ENCODE measurements at regions not wholly inside any gene's neighbourhood (a gene's known extent, or its start where the extent isn't known, plus 50 kb on each side); places are given as distances from the start of the nearest gene placed in this dataset.
"Not testable (repeated sequence)": the region's sequence is repeated elsewhere in the genome, so short reads cannot be mapped to it uniquely, and the experiment has no call there.

DNA sequence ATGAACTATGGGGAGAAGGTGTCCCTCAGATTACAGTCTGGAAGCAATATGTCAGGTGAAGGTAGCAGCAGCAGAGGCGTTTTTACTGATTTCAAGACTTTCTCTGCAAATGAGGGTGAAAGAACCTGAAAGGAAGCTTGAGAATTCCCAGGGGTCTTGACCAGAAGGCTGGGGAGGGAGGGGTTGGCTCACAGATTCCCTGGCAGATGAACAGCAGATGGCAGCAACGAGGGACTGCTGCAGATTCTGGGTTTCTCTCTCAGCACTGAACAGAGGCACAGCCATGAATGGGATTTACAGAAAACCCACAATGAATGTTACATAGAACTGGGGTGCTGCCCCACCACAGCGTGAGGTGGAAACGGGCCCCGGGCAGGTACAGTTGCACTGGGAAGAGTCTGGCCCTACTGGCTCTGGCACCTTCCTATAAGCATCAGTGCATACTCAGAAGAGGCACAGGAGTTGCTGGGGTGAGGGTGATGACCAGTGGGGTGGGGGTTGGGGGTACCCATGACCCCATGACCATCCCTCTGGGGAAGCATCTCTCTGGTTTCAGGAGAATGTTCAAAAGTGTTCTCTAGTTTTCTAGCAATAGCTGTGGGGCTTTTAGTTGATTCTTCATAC, 317.8 kb downstream of the SH2D4B start:
- DNase-seq (ENCODE audit: low read depth in 2 of 3, low spot score in 1 of 3): no peak

DNA sequence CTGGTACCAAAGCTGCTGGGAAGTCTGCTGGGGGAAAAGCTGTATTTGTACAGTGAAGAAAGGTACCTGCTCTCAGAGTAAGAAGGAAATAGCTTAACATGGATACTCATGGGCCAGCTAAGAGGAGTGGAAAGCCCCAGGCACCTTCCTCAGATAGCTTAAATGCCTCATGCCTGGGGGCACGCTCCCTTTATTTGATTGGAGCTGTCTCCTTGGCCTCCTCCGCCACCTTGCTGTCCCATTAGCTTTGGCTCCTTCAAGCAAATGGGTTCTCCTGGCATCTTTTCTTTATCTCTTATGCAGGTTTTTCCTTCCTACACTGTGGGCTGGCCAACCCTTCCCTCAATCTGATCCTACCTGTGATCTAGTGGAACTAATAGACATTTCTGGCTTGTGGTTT, 318.5 kb downstream of the SH2D4B start:
- no peak for DNase-seq (ENCODE audit: low read depth in 2 of 3, low spot score in 1 of 3)

DNA sequence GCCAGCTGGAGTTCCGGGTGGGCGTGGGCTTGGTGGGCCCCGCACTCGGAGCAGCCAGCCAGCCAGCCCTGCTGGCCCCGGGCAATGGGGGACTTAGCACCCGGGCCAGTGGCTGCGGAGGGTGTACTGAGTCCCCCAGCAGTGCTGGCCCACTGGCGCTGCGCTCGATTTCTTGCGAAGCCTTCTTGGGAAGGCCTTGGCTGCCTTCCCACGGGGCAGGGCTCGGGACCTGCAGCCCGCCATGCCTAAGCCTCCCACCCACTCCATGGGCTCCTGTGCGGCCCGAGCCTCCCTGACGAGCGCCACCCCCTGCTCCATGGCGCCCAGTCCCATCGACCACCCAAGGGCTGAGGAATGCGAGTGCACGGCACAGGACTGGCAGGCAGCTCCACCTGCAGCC, 321.6 kb downstream of the SH2D4B start:
- not testable (repeated sequence) for DNase-seq (ENCODE audit: low read depth in 2 of 3, low spot score in 1 of 3)

DNA sequence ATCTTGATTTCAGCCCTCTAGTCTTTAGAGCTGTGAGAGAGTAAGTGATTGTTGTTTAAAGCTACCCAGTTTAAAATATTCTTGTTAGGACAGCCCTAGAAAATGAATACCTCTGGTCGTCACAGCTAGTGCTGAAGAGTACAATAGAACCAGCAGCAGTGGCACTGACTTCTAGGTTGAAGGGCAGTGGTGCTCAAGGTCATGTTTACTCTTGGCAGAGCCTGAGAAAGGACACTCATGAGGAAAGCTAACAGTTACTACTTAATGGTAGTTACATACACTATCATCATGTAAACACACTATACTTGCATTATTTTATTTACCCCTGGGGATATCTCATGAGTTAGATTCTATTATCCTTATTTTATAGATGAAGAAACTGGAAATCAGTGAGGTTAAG, 323.0 kb downstream of the SH2D4B start:
- no peak for DNase-seq (ENCODE audit: low read depth in 2 of 3, low spot score in 1 of 3)

DNA sequence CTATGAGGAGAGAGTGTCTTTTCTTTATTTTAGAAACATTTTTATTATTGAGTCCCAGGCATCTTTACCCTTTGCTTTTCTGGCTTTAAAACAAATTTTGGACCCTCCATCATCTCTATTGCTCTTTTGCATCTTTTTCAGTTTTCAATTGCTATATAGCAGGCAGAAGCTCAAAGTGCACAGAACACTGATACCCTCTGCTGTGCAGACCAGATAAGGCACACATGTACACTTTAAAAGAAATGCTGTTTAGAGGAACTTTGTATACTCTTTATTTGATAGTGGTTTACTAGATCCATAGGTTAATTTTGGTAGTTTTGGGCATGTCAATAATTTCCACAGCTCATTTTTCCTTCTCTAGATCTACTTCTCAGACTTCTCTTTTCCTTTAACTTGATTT, 324.2 kb downstream of the SH2D4B start:
- DNase-seq (ENCODE audit: low read depth in 2 of 3, low spot score in 1 of 3): no peak

DNA sequence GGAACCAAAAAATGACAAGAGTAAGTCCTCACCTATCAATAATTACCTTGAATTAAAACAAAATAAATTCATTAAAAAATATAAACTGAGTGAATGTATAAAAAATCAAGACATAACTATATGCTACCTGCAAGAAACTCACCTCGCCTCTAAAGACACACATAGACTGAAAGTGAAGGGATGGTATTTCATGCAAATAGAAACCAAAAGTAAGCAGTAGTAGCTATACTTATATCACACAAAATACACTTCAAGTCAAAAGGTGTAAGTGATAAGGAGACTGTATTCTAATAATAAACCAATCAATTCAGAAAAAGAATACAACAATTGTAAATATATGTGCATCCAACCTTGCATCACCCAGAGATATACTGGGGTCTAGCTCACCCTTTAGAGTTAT, 332.6 kb downstream of the SH2D4B start:
- no peak for DNase-seq (ENCODE audit: low read depth in 2 of 3, low spot score in 1 of 3)

DNA sequence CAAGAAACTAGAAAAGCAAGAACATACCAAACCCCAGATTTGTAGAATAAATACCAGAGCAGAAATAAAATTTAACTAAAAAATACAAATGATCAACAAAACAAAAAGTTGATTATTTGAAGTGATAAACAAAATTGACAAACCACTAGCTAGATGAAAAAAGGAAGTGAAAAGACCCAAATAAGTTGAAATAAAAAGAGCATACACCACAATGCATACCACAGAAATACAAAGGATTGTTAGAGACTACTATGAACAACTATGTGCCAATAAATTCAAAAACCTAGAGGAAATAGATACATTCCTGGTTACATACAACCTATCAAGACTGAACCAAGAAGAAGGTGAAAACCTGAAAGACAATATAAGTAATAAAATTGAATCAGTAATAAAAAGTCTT, 333.4 kb downstream of the SH2D4B start:
- DNase-seq (ENCODE audit: low read depth in 2 of 3, low spot score in 1 of 3): no peak

DNA sequence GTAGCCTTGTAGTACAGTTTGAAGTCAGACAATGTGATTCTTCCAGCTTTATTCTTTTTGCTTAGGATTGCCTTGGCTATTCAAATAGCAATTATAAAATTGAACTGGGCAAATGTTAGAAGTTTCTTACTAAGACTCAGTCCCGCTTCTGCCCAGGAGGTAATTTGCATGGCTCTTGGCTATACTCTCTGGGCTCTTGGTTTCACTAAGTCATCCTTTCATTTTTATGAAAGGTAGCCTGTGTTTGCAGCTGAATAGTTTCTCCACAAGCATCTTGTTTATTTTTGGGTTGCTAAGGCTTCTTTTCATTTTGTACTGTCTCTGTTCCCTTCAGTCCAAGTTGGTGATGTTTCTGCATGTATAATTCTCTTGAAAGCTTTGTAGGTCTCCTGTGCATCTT, 340.6 kb downstream of the SH2D4B start:
- DNase-seq (ENCODE audit: low read depth in 2 of 3, low spot score in 1 of 3): no peak

DNA sequence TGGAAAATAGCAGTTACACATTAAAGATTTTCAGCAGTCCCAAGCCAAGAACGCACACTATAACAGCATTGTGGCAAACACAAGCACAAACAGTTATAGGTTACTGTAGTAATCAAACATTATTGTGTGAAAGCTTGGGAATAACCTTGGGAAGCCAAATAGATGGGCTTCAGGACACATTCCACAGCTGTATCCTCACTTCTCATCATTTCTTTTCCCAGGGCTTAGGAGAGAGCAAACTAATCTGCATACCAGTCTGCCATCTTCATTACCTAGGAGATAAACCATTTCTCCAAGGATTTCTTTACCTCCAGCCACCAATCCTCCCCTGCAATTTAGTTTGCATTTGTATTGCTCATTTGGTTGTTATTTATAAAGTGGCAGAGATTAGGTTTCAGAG, 352.4 kb downstream of the SH2D4B start:
- no peak for DNase-seq (ENCODE audit: low read depth in 2 of 3, low spot score in 1 of 3)

DNA sequence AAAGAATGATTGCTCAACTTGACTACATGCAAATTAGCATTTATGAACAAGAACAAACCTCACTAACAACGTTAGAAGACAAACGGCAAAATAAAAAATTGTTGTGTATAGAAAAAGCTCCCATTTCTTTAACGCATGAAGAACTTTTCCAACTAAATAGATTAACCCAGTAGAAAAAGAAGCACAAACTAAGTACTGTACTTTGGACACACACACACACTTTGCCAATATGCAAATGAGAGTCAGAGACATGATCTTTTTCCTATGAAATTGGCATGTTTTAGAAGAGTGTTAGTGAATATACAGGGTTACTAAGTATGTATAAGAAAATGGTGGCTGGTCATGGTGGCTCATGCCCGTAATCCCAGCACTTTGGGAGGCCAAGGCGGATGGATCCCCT, 355.6 kb downstream of the SH2D4B start:
- DNase-seq (ENCODE audit: low read depth in 2 of 3, low spot score in 1 of 3): no peak

DNA sequence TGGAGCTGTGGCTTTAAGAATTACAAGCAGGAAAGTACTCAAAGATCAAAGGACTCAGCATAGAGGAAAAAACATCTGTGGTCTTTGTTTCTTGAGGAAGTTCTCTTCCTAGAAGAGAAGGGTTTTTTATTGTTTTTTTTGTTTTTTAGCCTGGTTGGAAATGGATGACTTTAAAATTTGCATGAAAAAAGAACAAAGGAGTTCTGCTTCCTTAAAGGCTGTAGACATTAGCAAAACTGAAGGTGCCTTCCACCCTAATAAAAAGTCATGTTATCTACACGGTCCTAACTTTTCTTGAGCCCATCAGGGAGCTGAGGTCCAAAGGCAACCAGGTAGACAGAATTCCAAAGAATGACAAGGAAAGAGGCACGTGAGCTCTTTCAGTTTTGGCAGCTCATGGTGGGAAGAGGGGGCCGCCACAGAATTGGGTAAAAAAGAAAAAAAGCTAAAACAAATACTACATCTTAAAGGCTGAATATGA, 356.6 kb downstream of the SH2D4B start:
- no peak for DNase-seq (ENCODE audit: low read depth in 2 of 3, low spot score in 1 of 3)

DNA sequence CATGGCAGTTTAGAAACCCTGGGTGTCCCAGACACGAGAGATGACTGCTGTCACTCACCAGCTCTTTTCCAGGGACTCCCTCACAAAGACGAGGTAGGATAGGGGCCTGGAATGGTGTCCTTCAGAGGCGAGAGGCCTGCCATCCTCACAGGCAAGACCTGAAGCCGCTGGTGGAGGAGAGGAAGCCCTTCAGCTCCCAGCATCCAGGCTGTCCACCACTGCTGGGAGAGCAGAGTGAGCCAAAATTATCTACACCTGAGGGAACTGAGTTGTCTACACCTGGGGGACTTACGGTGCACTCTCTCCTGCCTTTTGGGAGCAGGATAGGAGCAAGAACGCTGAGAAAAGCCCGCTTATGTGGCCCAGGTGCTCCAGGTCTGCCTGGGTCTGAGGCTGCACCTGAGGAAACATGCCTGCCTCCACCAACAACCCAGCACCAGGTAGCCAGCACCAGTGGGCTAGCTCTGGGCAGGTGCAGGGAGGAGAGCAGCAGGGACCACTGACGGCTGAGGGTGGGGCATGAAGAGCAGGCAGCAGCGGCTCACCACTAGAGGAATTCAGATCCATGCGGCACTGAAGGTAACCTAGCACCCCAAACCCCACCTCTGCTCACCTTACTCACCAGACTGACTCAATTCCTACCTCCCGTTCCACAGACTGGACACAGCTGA, 357.2 kb downstream of the SH2D4B start:
- DNase-seq (ENCODE audit: low read depth in 2 of 3, low spot score in 1 of 3): no peak

DNA sequence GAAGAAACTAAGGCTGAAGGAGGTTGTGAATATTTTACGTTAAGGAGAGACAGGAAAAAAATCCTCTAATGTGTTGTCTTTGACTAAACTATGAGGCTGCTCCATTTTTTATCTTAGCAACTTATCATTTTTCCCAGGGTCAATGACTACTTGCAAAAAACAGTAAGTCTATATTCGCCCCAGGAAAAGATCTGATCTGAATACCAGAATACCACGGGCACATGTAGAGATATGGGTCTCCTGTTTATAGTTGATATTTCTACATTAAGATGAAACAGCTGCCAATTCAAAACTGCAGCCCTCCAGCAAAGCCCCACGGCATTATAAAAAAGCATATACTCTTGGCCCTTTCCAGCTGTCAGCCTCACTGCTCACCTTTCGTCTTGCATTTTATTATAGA, 358.4 kb downstream of the SH2D4B start:
- DNase-seq (ENCODE audit: low read depth in 2 of 3, low spot score in 1 of 3): no peak

DNA sequence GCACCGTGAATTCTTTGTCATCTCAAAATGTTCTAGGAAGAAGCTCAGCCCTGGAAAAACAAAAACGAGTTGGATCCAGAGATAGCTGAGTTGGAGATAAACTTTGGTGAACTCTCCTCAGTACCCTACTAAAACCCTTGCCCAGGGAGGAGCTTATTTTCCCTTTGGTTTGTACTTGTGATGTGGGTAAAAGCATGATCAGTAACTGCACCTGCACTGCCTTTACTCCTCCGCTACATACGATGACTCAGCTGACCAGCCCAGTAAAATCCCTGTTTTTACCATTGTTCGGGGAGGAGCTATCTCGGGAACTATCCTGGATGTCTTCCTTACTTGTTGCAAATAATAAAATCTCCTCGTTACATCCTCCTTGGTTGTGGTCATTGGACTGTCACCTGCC, 359.3 kb downstream of the SH2D4B start:
- DNase-seq (ENCODE audit: low read depth in 2 of 3, low spot score in 1 of 3): no peak

DNA sequence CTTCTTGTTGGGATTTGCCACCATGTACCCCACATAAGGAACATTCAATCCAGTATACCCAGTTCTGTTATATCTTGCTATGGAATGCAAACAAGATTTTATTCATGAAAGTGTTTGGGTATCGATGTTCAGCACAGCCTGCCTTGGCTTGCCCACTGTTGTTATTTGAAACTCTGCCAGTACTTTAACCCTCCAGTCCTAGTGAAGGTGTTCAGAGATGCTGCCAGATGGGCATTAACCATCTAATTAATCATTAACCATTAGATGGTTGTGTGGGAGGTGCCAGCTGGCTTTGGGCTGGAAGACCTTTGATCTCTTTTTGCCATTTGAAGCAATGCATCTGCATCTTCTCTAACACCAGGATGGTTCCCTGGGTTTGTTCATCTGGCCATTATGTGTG, 363.0 kb downstream of the SH2D4B start:
- DNase-seq (ENCODE audit: low read depth in 2 of 3, low spot score in 1 of 3): no peak

DNA sequence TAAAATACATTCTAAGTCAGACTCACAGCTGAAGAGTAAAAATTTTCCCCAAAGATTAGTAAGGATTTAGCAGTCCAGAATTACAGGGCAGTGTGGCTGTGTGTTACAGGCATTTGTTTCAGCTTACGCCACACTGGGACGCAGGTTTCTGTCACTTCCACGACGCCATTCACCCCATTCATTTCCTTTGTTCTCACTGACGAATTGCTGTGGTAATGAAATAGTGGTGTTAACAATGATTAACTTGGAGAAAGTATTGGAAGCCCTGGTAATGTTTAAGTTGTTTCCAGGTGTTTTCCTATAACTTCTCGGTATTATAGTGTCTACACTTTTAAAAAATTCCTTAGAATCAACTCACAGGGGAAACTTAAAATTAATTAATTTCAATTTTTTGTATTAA, 370.9 kb downstream of the SH2D4B start:
- DNase-seq (ENCODE audit: low read depth in 2 of 3, low spot score in 1 of 3): no peak

DNA sequence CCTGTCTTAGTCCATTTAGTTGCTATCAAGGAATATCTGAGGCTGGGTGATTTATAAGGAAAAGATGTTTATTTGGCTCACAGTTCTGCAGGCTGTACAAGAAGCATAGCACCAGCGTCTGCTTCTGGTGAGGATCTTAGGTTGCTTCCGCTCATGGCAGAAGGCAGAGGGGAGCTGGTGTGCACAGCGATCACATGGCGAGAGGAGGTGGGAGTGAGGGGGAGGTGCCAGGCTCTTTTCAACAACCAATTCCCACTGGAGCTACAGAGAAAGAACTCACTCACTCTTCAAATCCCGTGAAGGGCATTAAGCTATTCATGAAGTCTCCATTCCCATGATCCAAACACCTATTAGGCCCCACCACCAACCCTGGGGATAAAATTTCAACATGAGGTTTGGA, 371.6 kb downstream of the SH2D4B start:
- no peak for DNase-seq (ENCODE audit: low read depth in 2 of 3, low spot score in 1 of 3)

DNA sequence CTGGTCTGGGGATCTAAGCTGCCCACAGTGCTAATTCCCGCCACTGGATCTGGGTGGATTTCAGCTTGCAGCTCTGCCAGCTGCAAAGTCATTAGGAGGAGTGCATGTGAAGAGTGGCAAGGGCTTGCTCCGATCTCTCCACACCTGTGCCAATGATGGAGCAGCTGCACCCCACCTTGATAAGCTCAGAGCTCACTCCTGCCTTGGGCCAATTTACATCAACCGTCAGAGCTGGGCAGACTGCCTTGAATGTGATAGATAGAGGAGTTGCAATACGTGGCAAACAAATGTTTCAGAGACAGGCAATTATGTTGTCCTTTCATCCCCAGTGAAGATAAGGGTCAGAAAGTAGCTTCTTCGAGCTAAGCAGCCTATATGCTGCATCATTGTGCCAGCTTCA, 379.9 kb downstream of the SH2D4B start:
- no peak for DNase-seq (ENCODE audit: low read depth in 2 of 3, low spot score in 1 of 3)

DNA sequence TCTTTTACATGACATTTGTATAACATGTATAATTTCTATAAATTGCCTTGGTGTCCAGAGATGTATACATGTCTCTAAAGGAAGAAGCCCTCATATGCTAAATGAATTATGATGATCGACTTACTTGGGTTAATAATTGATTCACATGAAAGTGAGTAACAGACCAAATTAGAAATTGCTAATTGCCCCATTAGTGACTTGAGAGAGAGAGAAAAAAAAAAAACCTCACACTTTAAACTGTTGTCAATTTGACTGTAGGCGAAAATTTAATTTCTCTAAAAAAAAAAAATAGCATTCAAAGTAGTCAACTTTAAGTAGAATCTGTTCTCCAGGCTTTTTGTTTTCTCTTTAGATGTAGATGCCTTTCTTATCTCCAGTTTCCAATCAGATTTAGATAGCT, 383.3 kb downstream of the SH2D4B start:
- DNase-seq (ENCODE audit: low read depth in 2 of 3, low spot score in 1 of 3): no peak

DNA sequence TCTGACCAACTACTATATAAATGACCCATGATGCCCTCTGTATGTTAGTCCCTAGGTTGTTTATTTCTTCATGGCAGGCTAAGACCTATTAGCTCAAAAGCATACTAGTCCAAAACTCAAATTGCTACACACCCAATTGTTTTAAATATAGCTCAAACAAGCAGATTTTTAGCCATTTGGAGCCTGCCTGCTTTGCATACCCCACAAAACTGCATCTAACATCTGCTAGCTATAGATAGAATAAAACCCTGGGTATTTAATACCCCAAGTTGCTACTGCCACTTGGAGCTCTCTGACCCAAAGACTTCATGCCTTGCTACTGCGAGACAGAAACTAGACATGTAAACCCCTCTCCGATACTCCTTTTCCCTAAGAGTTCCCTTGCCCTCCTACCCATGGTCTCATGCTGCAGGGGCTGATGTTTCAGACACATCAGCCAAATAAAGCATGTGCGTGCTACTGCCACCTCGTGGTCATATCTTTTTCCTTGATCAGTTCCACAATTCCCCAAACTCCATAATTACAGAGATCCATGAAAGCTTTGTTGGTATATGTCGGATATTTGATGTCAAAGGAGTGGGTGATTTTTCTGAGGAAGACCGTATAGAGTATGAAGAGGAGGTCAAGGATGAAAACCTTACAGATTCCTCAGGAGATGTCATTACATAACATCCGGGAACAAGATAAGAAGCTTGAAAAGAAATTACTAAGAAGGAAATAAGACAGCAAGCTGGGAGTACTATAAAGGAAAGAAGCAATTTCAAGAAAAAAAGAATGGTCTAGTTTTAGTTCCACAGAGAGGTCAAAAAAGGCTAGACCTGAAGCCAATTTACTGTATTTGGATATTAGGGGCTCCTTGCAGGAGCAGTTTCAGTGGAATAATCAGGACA, 386.6 kb downstream of the SH2D4B start:
- DNase-seq (ENCODE audit: low read depth in 2 of 3, low spot score in 1 of 3): peak in 1 of 3 donors; percentile 20

DNA sequence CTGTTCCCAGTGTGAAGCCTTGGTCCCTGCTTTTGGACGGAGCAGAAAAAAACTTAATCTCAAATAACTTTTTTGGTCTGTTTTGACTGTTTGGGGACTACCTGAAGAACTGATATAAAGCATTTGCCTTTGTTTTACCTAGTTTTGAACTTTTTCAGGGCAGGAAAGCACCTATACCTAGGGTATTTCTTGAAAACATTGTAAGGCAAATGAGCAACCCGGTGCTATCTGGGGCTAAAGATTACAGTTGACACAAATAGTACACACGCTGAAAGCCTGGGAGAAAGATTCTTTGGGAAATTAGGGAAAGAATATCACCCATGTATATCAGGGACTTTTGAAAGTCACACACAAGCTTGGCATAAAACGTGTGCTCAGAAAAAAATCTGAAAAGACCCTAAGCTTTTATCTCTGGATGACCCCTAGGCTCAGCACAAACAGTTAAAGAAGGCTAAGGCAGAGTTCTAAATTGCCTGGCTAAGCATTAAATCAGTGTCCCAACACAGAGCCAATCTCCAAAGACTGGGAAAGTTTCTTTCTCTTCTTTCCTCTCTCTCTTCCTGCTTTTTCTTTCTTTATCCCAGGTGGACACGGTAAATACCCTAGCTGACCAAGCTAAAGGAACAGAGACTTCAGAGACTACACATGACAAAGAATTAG, 389.8 kb downstream of the SH2D4B start:
- no peak for DNase-seq (ENCODE audit: low read depth in 2 of 3, low spot score in 1 of 3)

DNA sequence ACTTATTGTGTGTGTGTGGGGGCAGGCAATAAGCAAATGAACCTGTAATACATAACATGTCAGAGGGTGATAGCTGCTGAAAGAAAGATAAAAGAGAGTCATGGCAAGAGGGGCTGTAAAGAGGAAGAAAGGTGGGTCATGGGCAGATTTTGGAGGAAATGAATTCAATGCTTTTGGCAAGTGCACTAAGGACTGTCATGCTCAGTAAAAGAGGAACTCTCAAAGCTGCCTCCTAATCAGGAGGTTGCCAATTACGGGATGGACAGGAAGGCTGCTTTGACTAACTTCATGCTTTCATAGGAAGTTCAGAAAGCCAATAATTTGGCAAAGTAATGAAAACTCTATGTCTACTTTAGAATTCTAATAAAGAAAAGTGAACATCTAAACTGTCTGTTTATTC, 401.2 kb downstream of the SH2D4B start:
- DNase-seq (ENCODE audit: low read depth in 2 of 3, low spot score in 1 of 3): no peak
